GM23338 (cell line): ENCODE measurements at regions not wholly inside any gene's neighbourhood (a gene's known extent, or its start where the extent isn't known, plus 50 kb on each side); places are given as distances from the start of the nearest gene placed in this dataset.

Experiments used
- ATAC-seq: fragments of 200-7000 bp; cut with Tn5 transposase; 3 replicates; pipeline ENCODE4 v1.9.1; 2020
- DNase-seq: peaks from one replicate; pipeline ENCODE4 v3.0.0-alpha.2; 2015; ENCODE audit warnings: low spot score
- H2AFZ ChIP-seq: fragments of 200-600 bp; sonication (generic); 2 replicates; pipeline ENCODE4 v1.8.0; 2016; ENCODE audit warnings: antibody characterized with exemption, mild to moderate bottlenecking, moderate library complexity
- H3F3A ChIP-seq: fragments of 200-600 bp; sonication (generic); replicated peaks from 2 replicates; pipeline ENCODE4 v1.8.0; 2017; ENCODE audit warnings: antibody characterized with exemption, mixed run types, low read depth
- H3K27ac ChIP-seq: fragments of 200-600 bp; sonication (generic); 2 replicates; pipeline ENCODE4 v1.6.1; 2016; ENCODE audit warnings: low read depth
- H3K27me3 ChIP-seq: fragments of 200-600 bp; sonication (generic); 2 replicates; pipeline ENCODE4 v1.8.0; 2016; ENCODE audit warnings: mild to moderate bottlenecking, mixed run types, moderate library complexity; ENCODE audit not compliant: insufficient read depth
- H3K36me3 ChIP-seq: fragments of 200-600 bp; sonication (generic); 2 replicates; pipeline ENCODE4 v1.8.0; 2016; ENCODE audit warnings: mild to moderate bottlenecking; ENCODE audit not compliant: insufficient read depth
- H3K4me1 ChIP-seq: fragments of 200-600 bp; sonication (generic); 2 replicates; pipeline ENCODE4 v1.8.0; 2016; ENCODE audit warnings: mild to moderate bottlenecking, moderate library complexity; ENCODE audit not compliant: insufficient read depth
- H3K4me2 ChIP-seq: fragments of 200-600 bp; sonication (generic); 2 replicates; pipeline ENCODE4 v1.7.1; 2017; ENCODE audit warnings: mixed run types
- H3K4me3 ChIP-seq: fragments of 200-600 bp; sonication (generic); 2 replicates; pipeline ENCODE4 v1.6.1; 2016; ENCODE audit warnings: mixed run types
- H3K79me2 ChIP-seq: fragments of 200-600 bp; sonication (generic); replicated peaks from 2 replicates; pipeline ENCODE4 v1.8.0; 2017; ENCODE audit warnings: mild to moderate bottlenecking; ENCODE audit not compliant: insufficient read depth
- H3K9me2 ChIP-seq: fragments of 200-600 bp; sonication (generic); 2 replicates; pipeline ENCODE4 v1.8.0; 2017; ENCODE audit not compliant: insufficient read depth
- H4K20me1 ChIP-seq: fragments of 200-600 bp; sonication (generic); replicated peaks from 2 replicates; pipeline ENCODE4 v1.8.0; 2017; ENCODE audit warnings: mild to moderate bottlenecking; ENCODE audit not compliant: insufficient read depth
- H3K27ac Mint-ChIP-seq: 2 replicates; pipeline ENCODE4 v1.8.0; 2020; ENCODE audit warnings: inconsistent platforms, mild to moderate bottlenecking, moderate library complexity, mixed read lengths
- H3K27me3 Mint-ChIP-seq: 3 replicates; pipeline ENCODE4 v1.8.0; 2022; ENCODE audit warnings: low read depth, mild to moderate bottlenecking, moderate library complexity, mixed read lengths, inconsistent platforms; ENCODE audit not compliant: insufficient read depth, poor library complexity
- H3K36me3 Mint-ChIP-seq: 3 replicates; pipeline ENCODE4 v1.8.0; 2021; ENCODE audit warnings: low read depth, mild to moderate bottlenecking, inconsistent platforms, moderate library complexity, mixed read lengths
- H3K4me1 Mint-ChIP-seq: 3 replicates; pipeline ENCODE4 v1.8.0; 2020; ENCODE audit warnings: mild to moderate bottlenecking, inconsistent platforms, mixed read lengths
- H3K4me3 Mint-ChIP-seq: 3 replicates; pipeline ENCODE4 v1.8.0; 2021; ENCODE audit warnings: moderate library complexity, mild to moderate bottlenecking, inconsistent platforms, mixed read lengths
- H3K9me3 Mint-ChIP-seq: 3 replicates; pipeline ENCODE4 v1.8.0; 2020; ENCODE audit warnings: moderate library complexity, mild to moderate bottlenecking, inconsistent platforms, mixed read lengths
- EZH2 ChIP-seq: fragments of 200-600 bp; sonication (generic); IDR thresholded peaks from one replicate; pipeline ENCODE4 v1.8.0; 2017; ENCODE audit warnings: antibody characterized with exemption, mild to moderate bottlenecking, low read depth; ENCODE audit not compliant: unreplicated experiment
- EZH2phosphoT487 ChIP-seq: fragments of 200-600 bp; sonication (generic); IDR thresholded peaks from one replicate; pipeline ENCODE4 v1.8.1; 2018; ENCODE audit warnings: antibody characterized with exemption; ENCODE audit not compliant: unreplicated experiment
- NANOG ChIP-seq: IDR thresholded peaks from 2 replicates; pipeline ENCODE4 v1.6.1; 2016; ENCODE audit warnings: antibody characterized with exemption, borderline replicate concordance
- STAT1 ChIP-seq: IDR thresholded peaks from one replicate; pipeline ENCODE4 v1.6.1; 2016; ENCODE audit warnings: antibody characterized with exemption; ENCODE audit not compliant: unreplicated experiment
- TF ChIP-seq, protein P1 (sequence below): IDR thresholded peaks from 2 replicates; pipeline ENCODE4 v1.6.1; 2016; ENCODE audit warnings: antibody characterized with exemption
- TF ChIP-seq, protein P2 (sequence below), 2 experiments: fragments of 200-600 bp in 1 of 2; sonication (generic) in 1 of 2; conservative IDR thresholded peaks; 2 replicates each; pipeline versions ENCODE4 v1.5.1 to v1.6.1; 2016 to 2017; ENCODE audit warnings: antibody characterized with exemption in 2 of 2, low read depth in 2 of 2, mild to moderate bottlenecking in 2 of 2, moderate library complexity in 1 of 2
- TF ChIP-seq, protein P3 (sequence below): IDR thresholded peaks from one replicate; pipeline ENCODE4 v1.6.1; 2018; ENCODE audit warnings: antibody characterized with exemption; ENCODE audit not compliant: unreplicated experiment

DNA sequence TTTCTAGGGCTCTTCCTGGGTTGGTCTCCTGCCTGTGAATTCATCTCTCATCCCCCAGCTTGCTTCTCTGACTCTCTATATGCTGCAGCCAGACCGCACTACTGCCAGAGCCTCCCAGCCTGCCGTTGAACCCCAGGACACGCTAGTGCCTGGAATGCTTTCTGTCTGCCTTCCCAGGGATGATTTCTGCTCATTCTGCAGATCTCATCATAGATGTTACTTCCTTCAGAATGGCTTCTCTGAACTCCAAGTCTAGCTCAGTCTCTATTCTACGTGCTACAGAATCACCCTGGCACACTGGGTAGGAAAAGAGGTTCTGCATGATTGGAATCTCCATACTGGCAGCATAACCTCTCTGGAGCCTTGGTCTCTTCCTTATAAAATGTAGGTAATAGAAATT is 94.8 kb upstream of the RAB12 start (continued):
- TF ChIP-seq, protein P1, sequence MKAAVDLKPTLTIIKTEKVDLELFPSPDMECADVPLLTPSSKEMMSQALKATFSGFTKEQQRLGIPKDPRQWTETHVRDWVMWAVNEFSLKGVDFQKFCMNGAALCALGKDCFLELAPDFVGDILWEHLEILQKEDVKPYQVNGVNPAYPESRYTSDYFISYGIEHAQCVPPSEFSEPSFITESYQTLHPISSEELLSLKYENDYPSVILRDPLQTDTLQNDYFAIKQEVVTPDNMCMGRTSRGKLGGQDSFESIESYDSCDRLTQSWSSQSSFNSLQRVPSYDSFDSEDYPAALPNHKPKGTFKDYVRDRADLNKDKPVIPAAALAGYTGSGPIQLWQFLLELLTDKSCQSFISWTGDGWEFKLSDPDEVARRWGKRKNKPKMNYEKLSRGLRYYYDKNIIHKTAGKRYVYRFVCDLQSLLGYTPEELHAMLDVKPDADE = no peak
- TF ChIP-seq, protein P2, sequence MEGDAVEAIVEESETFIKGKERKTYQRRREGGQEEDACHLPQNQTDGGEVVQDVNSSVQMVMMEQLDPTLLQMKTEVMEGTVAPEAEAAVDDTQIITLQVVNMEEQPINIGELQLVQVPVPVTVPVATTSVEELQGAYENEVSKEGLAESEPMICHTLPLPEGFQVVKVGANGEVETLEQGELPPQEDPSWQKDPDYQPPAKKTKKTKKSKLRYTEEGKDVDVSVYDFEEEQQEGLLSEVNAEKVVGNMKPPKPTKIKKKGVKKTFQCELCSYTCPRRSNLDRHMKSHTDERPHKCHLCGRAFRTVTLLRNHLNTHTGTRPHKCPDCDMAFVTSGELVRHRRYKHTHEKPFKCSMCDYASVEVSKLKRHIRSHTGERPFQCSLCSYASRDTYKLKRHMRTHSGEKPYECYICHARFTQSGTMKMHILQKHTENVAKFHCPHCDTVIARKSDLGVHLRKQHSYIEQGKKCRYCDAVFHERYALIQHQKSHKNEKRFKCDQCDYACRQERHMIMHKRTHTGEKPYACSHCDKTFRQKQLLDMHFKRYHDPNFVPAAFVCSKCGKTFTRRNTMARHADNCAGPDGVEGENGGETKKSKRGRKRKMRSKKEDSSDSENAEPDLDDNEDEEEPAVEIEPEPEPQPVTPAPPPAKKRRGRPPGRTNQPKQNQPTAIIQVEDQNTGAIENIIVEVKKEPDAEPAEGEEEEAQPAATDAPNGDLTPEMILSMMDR (conservative IDR thresholded peaks at IDR 0.05; ENCODE audit: low read depth in 2 of 2) = no peak

DNA sequence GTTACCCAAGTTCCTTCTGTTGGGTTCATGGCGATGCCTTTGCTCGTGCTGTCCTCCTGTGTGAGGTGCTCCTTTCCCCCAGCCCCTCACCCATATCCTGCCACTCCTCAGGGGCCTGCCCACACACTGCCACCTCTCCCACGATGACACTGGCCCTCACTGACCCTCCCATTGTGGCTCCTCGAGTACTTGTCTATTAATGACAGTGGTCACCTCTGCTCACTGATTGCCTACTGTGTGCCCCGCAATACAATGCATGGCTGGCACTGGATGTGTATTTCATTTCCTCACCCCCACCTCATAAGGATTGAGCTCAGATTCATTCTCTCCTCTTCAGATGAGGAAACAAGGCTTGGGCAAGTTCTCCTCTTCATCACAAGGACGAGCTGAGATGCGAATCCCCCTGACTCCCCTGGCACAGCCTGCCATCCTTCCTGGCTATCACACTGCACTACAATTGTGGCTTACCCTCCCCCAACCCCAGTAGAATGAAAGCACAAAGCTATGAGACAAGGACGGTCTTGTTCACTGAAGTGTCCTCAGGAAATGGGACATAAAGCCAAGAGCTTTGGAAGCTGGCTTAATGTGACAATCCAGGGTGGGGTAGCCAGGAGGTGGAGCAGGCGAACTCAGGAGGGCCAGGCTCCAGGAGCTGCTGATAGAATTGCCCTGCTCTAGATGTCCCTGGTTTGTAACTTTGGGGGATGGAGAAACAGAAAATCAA is 93.9 kb upstream of the RAB12 start:
- H3K4me3 ChIP-seq = no peak overlapping the region
- no peaks in the 10 kb centered on the region for H3K36me3 ChIP-seq
- H2AFZ ChIP-seq = no peak overlapping the region
- Mint-ChIP-seq H3K27ac (no peak overlapping the region), H3K36me3 (peaks cover 3% of the 10 kb centered on the region; the same call in 2 of the 3 replicates), H3K9me3 (peaks cover 4% of the 10 kb centered on the region), H3K4me1 (no peaks in the 10 kb centered on the region), H3K27me3 (no peaks in the 10 kb centered on the region), H3K4me3 (no peak overlapping the region)
- no peak overlapping the region for H3K27ac ChIP-seq
- TF ChIP-seq EZH2phosphoT487 (no peak), NANOG (no peak)
- ATAC-seq (no peak), DNase-seq (no peak)
- no peaks in the 10 kb centered on the region for H3F3A ChIP-seq
- H3K27me3 ChIP-seq = no peaks in the 10 kb centered on the region
- no peaks in the 10 kb centered on the region for H4K20me1 ChIP-seq
- no peak overlapping the region for H3K4me2 ChIP-seq
- H3K4me1 ChIP-seq = no peaks in the 10 kb centered on the region
- 0 out of 2 replicates have a peak, but pooled peaks cover 4% of the 10 kb centered on the region for H3K9me2 ChIP-seq
- no peaks in the 10 kb centered on the region for H3K79me2 ChIP-seq

DNA sequence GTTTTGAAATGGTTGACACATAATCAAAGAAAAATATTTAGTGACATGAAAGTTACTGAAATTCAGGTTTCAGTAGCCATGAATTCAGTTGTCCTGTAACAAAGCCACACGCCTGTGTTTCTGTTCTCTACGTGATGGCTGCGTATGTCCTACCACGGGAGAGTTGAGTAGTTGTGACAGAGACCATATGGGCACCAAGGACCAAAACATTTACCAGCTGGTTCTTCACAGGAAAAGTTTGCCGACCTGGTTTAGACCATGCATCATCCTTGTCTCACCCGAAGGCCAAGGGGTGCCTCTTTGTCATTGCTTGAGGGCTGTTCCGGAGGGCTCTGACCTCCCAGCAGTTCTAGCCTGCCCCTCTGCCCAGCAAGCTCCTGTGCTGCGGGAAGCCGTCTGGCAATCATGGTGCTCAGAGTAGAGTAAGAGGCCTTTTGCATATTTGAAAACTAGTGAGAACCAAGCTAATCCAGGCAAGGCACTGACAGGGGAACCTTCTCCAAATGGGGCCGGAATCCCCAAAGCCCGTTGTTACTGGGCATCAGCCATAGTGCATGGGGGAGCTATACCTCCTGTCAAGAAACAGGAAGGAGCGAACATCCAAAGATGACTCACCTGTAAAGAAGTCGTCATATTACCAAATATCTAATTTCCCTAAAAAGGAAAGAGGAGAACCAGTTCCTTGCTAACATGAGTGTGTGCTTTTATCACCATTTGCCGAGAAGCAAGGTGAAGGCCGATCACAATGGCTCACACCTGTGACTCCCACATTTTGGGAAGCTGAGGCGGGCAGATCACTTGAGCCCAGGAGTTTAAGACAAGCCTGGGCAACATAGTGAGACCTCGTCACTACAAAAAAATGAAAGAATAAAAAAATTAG is 92.6 kb upstream of the RAB12 start:
- Histone ChIP-seq H3K4me3 (no peak overlapping the region), H3F3A (no peaks in the 10 kb centered on the region), H3K27ac (no peak overlapping the region), H3K36me3 (no peaks in the 10 kb centered on the region), H2AFZ (no peak overlapping the region), H3K9me2 (0 out of 2 replicates have a peak, but pooled peaks cover 4% of the 10 kb centered on the region), H3K79me2 (no peaks in the 10 kb centered on the region), H4K20me1 (no peaks in the 10 kb centered on the region), H3K4me2 (no peak overlapping the region), H3K27me3 (no peaks in the 10 kb centered on the region), H3K4me1 (no peaks in the 10 kb centered on the region)
- ATAC-seq = no peak
- H3K36me3 Mint-ChIP-seq = peaks cover 10% of the 10 kb centered on the region
- H3K27me3 Mint-ChIP-seq = no peaks in the 10 kb centered on the region
- no peaks in the 10 kb centered on the region for H3K4me1 Mint-ChIP-seq
- no peak for DNase-seq
- no peak overlapping the region for H3K27ac Mint-ChIP-seq
- no peak overlapping the region for H3K4me3 Mint-ChIP-seq
- H3K9me3 Mint-ChIP-seq = peaks cover 17% of the 10 kb centered on the region
- TF ChIP-seq, protein P2 (conservative IDR thresholded peaks at IDR 0.05; ENCODE audit: low read depth in 2 of 2) = no peak
- TF ChIP-seq NANOG (no peak), STAT1 (no peak), EZH2 (no peak)
- TF ChIP-seq, protein P3, sequence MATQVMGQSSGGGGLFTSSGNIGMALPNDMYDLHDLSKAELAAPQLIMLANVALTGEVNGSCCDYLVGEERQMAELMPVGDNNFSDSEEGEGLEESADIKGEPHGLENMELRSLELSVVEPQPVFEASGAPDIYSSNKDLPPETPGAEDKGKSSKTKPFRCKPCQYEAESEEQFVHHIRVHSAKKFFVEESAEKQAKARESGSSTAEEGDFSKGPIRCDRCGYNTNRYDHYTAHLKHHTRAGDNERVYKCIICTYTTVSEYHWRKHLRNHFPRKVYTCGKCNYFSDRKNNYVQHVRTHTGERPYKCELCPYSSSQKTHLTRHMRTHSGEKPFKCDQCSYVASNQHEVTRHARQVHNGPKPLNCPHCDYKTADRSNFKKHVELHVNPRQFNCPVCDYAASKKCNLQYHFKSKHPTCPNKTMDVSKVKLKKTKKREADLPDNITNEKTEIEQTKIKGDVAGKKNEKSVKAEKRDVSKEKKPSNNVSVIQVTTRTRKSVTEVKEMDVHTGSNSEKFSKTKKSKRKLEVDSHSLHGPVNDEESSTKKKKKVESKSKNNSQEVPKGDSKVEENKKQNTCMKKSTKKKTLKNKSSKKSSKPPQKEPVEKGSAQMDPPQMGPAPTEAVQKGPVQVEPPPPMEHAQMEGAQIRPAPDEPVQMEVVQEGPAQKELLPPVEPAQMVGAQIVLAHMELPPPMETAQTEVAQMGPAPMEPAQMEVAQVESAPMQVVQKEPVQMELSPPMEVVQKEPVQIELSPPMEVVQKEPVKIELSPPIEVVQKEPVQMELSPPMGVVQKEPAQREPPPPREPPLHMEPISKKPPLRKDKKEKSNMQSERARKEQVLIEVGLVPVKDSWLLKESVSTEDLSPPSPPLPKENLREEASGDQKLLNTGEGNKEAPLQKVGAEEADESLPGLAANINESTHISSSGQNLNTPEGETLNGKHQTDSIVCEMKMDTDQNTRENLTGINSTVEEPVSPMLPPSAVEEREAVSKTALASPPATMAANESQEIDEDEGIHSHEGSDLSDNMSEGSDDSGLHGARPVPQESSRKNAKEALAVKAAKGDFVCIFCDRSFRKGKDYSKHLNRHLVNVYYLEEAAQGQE = no peak
- TF ChIP-seq, protein P1 = no peak
